Nephron progenitor cell (in vitro differentiated cells): ENCODE measurements at regions not wholly inside any gene's neighbourhood (a gene's known extent, or its start where the extent isn't known, plus 50 kb on each side); places are given as distances from the start of the nearest gene placed in this dataset.

ENCODE experiments used
- DNase-seq: peaks from one replicate; pipeline ENCODE4 v3.0.0; 2021
- H3K27ac Mint-ChIP-seq: 2 replicates; pipeline ENCODE4 v1.8.0; 2021; ENCODE audit warnings: mild to moderate bottlenecking, moderate library complexity, mixed read lengths
- H3K27me3 Mint-ChIP-seq: 2 replicates; pipeline ENCODE4 v1.8.0; 2021; ENCODE audit warnings: mild to moderate bottlenecking, low read depth, mixed read lengths; ENCODE audit not compliant: poor library complexity
- H3K36me3 Mint-ChIP-seq: 2 replicates; pipeline ENCODE4 v1.8.0; 2021; ENCODE audit warnings: low read depth, mixed read lengths
- H3K4me1 Mint-ChIP-seq: 2 replicates; pipeline ENCODE4 v1.8.0; 2021; ENCODE audit warnings: mixed read lengths
- H3K4me3 Mint-ChIP-seq: 2 replicates; pipeline ENCODE4 v1.8.0; 2021; ENCODE audit warnings: mild to moderate bottlenecking, moderate library complexity, mixed read lengths
- H3K9me3 Mint-ChIP-seq: 2 replicates; pipeline ENCODE4 v1.8.0; 2021; ENCODE audit warnings: mild to moderate bottlenecking, moderate library complexity, mixed read lengths
- TF ChIP-seq, protein P1 (sequence below): fragments of 200-600 bp; sonication (generic); IDR thresholded peaks from 2 replicates; pipeline ENCODE4 v1.5.0; 2021; ENCODE audit warnings: antibody characterized with exemption

DNA sequence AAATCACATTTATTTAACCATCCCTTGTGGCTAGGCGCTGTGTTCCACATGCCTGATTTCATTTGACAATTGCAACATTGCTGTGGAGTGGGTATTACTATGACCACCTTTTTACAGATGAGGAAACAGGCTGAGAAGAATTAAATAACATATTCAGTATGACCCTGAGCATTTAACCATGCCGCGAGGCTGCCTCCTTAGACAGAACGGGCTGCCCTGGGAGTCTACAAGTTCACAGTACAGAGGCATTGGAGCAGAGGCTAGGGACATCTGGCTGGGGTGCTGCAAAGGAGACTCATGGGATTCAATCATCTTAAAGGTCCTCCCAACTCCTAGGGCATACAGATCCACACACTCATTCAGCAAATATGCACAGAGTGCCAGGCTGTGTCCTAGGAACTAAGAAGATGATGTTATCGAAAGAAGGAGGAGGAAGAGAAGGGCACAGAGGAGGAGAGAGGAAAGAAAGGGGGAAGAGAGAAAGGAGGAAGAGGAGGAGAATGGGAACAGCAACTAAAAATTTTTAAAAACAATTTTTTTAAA is 164.7 kb upstream of the CCND2 start:
- H3K27me3 Mint-ChIP-seq: peaks cover 15% of the 10 kb centered on the region
- TF ChIP-seq, protein P1, sequence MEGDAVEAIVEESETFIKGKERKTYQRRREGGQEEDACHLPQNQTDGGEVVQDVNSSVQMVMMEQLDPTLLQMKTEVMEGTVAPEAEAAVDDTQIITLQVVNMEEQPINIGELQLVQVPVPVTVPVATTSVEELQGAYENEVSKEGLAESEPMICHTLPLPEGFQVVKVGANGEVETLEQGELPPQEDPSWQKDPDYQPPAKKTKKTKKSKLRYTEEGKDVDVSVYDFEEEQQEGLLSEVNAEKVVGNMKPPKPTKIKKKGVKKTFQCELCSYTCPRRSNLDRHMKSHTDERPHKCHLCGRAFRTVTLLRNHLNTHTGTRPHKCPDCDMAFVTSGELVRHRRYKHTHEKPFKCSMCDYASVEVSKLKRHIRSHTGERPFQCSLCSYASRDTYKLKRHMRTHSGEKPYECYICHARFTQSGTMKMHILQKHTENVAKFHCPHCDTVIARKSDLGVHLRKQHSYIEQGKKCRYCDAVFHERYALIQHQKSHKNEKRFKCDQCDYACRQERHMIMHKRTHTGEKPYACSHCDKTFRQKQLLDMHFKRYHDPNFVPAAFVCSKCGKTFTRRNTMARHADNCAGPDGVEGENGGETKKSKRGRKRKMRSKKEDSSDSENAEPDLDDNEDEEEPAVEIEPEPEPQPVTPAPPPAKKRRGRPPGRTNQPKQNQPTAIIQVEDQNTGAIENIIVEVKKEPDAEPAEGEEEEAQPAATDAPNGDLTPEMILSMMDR: no peak
- H3K36me3 Mint-ChIP-seq: no peaks in the 10 kb centered on the region
- no peak overlapping the region for H3K27ac Mint-ChIP-seq
- peaks cover 2% of the 10 kb centered on the region for H3K9me3 Mint-ChIP-seq
- no peak for DNase-seq
- H3K4me1 Mint-ChIP-seq: peaks cover 7% of the 10 kb centered on the region
- H3K4me3 Mint-ChIP-seq: no peak overlapping the region

- no peak overlapping the region for H3K4me3 Mint-ChIP-seq
- peaks cover 10% of the 10 kb centered on the region for H3K27me3 Mint-ChIP-seq
- DNase-seq: no peak
- TF ChIP-seq, protein P1: no peak
- H3K36me3 Mint-ChIP-seq: no peaks in the 10 kb centered on the region
- H3K9me3 Mint-ChIP-seq: peaks cover 4% of the 10 kb centered on the region
- no peak overlapping the region for H3K27ac Mint-ChIP-seq
- peaks cover 7% of the 10 kb centered on the region for H3K4me1 Mint-ChIP-seq
These were observed 165.5 kb upstream of the CCND2 start for GRCh38 chr12:4107911-4108697.

- H3K27ac Mint-ChIP-seq: no peak overlapping the region
- H3K36me3 Mint-ChIP-seq: no peaks in the 10 kb centered on the region
- peaks cover 4% of the 10 kb centered on the region for H3K9me3 Mint-ChIP-seq
- peaks cover 9% of the 10 kb centered on the region for H3K27me3 Mint-ChIP-seq
- no peak overlapping the region for H3K4me3 Mint-ChIP-seq
- TF ChIP-seq, protein P1: peak; percentile 41
- H3K4me1 Mint-ChIP-seq: peaks cover 7% of the 10 kb centered on the region
- no peak for DNase-seq
These were observed 166.1 kb upstream of the CCND2 start for GRCh38 chr12:4107436-4107878.

DNA sequence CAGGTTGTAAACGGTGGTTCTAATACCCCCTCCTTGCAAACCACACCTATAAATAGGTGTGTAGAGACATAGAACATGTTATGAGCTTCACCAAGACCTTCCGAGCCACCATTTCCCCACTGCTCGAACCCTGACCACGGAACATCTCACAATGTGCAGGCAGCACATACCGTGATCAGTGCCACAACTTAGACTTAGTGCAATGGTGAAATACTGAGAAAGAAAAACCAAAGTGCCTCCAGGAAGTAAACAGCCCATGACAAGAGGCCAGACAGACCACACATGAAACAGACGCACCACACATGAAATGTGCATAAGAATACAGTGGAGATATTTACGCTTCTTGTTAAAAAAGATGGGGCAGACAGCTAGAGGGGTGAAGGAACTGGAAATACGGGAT is 166.9 kb upstream of the CCND2 start:
- TF ChIP-seq, protein P1: no peak
- peaks cover 4% of the 10 kb centered on the region for H3K9me3 Mint-ChIP-seq
- H3K27ac Mint-ChIP-seq: no peak overlapping the region

GRCh38 chr12:4104722-4105244 is 168.8 kb upstream of the CCND2 start:
- H3K36me3 Mint-ChIP-seq: no peaks in the 10 kb centered on the region
- H3K9me3 Mint-ChIP-seq: peaks cover 9% of the 10 kb centered on the region

More for the DNA sequence above, 166.9 kb upstream of the CCND2 start:
- no peak for DNase-seq
- no peaks in the 10 kb centered on the region for H3K36me3 Mint-ChIP-seq
- H3K27me3 Mint-ChIP-seq: peaks cover 5% of the 10 kb centered on the region
- no peak overlapping the region for H3K4me3 Mint-ChIP-seq
- peaks cover 7% of the 10 kb centered on the region for H3K4me1 Mint-ChIP-seq

More at GRCh38 chr12:4104722-4105244, 168.8 kb upstream of the CCND2 start:
- Mint-ChIP-seq H3K27ac (no peak overlapping the region), H3K4me3 (no peak overlapping the region), H3K4me1 (no peaks in the 10 kb centered on the region), H3K27me3 (peaks cover 2% of the 10 kb centered on the region)
- TF ChIP-seq, protein P1: no peak
- DNase-seq: no peak
